BLaER1 treated with 17β-estradiol and CSF1 and Interleukin-3, amounts not matched to agents 10 nM and 100 nM (cell line): ENCODE measurements at regions not wholly inside any gene's neighbourhood (a gene's known extent, or its start where the extent isn't known, plus 50 kb on each side); places are given as distances from the start of the nearest gene placed in this dataset.

Experiments used
- H3K27ac ChIP-seq, 11 experiments: shearing (Covaris generic); formaldehyde crosslinking; 2 replicates each; pipeline ENCODE4 v1.8.1; 2022
- H3K27me3 ChIP-seq, 11 experiments: shearing (Covaris generic); formaldehyde crosslinking; 2 replicates each; pipeline ENCODE4 v1.8.1; 2022
- H3K36me3 ChIP-seq, 11 experiments: shearing (Covaris generic); formaldehyde crosslinking; 2 replicates each; pipeline ENCODE4 v1.8.1; 2022
- H3K4me1 ChIP-seq, 10 experiments: shearing (Covaris generic); formaldehyde crosslinking; 2 replicates each; pipeline ENCODE4 v1.8.1; 2022
- H3K4me2 ChIP-seq, 11 experiments: shearing (Covaris generic); formaldehyde crosslinking; 2 replicates each; pipeline ENCODE4 v1.8.1; 2022
- H3K4me3 ChIP-seq, 10 experiments: shearing (Covaris generic); formaldehyde crosslinking; 2 replicates each; pipeline ENCODE4 v1.8.1; 2022
- H3K9ac ChIP-seq, 11 experiments: shearing (Covaris generic); formaldehyde crosslinking; 2 replicates each; pipeline ENCODE4 v1.8.1; 2022
- H3K9me3 ChIP-seq, 11 experiments: shearing (Covaris generic); formaldehyde crosslinking; replicated peaks in 1 of 11; 2 replicates each; pipeline ENCODE4 v1.8.1; 2022
- H4K20me1 ChIP-seq, 11 experiments: shearing (Covaris generic); formaldehyde crosslinking; 2 replicates each; pipeline ENCODE4 v1.8.1; 2022
- Cebpa-rat ChIP-seq, 11 experiments: shearing (Covaris generic); IDR thresholded peaks; 2 replicates each; pipeline ENCODE4 v1.8.1; 2022

DNA sequence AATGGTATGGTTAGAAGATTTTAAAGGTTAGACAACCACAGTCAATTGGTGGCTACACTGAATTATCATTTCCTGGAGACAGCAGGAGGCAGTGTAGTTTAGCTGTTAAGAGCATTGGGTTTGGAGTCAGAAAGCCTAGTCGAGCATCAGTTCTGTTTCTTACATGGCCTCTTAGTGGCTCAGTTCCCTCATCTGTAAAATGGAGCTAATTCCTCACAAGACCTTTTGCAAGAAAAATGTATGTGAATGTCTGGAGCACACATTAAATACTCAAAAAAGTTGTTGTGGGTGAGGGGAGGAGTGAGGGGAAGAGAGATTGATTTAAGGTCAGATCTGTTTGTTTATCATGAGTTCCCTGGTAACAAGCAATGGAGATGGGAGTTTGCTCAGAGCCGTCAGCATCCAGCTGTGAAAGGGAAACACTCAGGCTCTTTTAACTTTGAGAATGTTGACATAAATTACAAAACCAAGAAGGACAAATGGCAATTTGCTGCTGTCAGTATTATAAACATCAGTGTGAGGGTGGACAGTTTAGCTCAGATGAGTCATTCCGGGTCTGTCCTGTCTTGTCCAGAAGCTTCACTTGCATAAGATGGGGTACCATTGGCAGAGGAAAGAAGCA is 98.2 kb upstream of the PGRMC2 start:
- Histone ChIP-seq H3K27ac (no peak overlapping the region), H3K4me2 (no peak overlapping the region), H3K9me3 (no peaks in the 10 kb centered on the region), H3K27me3 (no peaks in the 10 kb centered on the region), H3K9ac (no peak overlapping the region), H3K36me3 (no peaks in the 10 kb centered on the region), H3K4me3 (no peak overlapping the region), H3K4me1 (peaks cover 0 to 14% (median 0%) of the 10 kb centered on the region in 10 experiments; a peak in 6 of 20 replicates), H4K20me1 (no peaks in the 10 kb centered on the region)
- TF ChIP-seq Cebpa-rat (IDR thresholded peaks at IDR 0.05): no peak

DNA sequence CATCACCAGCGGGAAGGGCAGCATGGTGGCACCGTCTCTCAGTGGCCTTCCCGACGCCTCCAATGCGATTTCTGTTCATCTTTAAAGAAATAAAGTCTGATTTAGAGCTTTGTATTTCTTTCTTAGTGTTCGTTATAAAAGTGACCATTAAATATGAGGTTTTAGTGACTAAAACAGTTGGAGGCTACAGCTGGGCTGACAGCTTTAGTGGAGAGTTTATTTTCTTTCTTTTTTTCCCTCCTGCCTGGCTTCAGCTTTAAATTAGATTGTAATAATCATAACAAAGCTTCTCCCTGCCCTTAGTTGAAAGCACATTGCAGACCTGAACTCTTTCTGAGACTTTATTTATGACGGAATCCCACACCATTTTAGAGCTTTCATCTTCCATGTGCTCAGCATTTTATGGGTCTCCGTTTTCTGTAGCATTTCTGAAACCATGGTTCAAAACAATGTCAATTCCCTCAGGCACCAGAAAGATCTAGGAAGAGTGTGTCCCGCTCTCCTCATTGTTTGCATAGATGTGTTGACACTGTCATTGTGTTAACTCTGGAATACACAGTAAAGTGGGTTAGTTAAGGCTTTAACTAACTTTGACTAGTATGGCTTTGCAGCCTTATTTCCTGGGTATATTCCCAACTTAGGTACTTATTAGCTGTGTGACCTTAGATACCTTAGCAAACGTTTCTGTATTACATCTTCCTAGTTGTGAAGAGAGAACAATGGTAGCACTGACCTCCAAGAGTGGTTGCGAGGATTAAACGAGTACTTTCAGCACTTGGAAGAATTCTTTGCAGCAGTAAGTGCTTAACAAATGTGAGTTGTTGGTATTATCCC is 97.4 kb upstream of the PGRMC2 start:
- no peak overlapping the region for H3K9ac ChIP-seq
- H3K9me3 ChIP-seq: no peaks in the 10 kb centered on the region
- H3K36me3 ChIP-seq: no peaks in the 10 kb centered on the region
- H3K27ac ChIP-seq: no peak overlapping the region
- H3K4me2 ChIP-seq: no peak overlapping the region
- H4K20me1 ChIP-seq: no peaks in the 10 kb centered on the region
- TF ChIP-seq Cebpa-rat (IDR thresholded peaks at IDR 0.05): no peak
- H3K4me3 ChIP-seq: no peak overlapping the region
- H3K27me3 ChIP-seq: no peaks in the 10 kb centered on the region
- H3K4me1 ChIP-seq: peaks cover 0 to 14% (median 2%) of the 10 kb centered on the region in 10 experiments; a peak in 6 of 20 replicates

DNA sequence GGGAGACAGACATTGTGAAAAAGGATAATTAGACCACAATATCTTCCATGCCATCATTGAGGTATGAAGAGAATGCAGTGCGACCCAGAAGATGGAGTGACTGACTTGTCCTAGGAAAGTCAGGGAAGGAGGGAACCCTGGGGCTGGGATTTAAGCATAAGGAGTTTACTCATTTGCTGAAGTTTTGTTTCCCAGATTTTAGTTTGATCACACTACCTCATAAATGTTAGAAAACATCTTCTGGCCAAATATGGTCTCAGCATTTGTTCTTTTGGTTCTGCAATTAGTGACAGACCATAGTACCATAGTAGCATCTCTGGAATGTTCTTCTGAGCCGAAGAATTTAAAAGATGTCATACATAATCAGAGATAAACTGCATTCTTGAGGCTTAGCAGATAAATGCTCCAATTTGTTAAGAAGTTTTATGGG is 96.5 kb upstream of the PGRMC2 start:
- TF ChIP-seq Cebpa-rat (IDR thresholded peaks at IDR 0.05): no peak
- H3K4me1 ChIP-seq: peaks cover 0 to 14% (median 2%) of the 10 kb centered on the region in 10 experiments; a peak in 6 of 20 replicates
- no peak overlapping the region for H3K9ac ChIP-seq
- H3K9me3 ChIP-seq: peaks cover 0 to under 1% (median 0%) of the 10 kb centered on the region in 11 experiments; a peak in 1 of 22 replicates
- H3K36me3 ChIP-seq: no peaks in the 10 kb centered on the region
- H3K27ac ChIP-seq: no peak overlapping the region
- H4K20me1 ChIP-seq: no peaks in the 10 kb centered on the region
- H3K4me2 ChIP-seq: no peak overlapping the region
- no peak overlapping the region for H3K4me3 ChIP-seq
- no peaks in the 10 kb centered on the region for H3K27me3 ChIP-seq

DNA sequence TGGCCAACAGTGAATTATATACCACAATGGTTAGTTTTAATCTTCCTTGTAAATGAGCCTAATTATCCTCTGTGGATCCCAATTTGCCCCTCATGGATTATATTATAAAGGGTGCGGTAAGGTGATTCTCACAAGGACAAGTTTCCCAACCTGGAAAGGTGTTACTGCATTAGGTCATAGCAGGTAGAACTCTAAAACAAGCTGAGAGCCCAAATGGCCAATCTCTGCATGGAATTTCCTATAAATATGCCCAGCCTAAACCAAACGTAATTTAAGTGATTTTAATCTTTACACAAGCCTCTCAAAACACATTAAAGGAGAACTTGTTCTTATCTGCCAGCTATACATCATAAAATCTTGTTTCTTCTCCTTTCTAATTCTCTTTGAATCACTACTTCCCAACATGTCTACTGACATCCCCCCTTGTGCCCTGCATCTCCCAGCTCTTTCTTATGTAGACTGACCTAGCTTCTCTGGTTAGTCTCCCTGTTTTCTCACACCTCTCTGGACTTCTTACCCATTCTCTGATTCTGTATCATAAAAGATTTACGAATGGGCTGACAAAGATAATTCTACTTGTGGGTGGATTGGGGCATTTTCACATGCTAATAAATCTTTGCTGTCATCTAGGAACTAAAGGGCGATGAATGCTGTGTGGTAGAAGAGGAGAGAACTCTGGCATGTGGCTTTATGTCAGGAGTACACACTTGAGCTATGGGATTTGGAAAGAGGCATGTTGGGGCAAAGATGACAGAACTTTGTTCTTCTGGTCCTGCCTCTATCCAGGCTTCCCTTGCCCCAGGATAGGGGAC is 94.3 kb upstream of the PGRMC2 start:
- peaks cover 0 to 8% (median 2%) of the 10 kb centered on the region in 10 experiments; a peak in 6 of 20 replicates for H3K4me1 ChIP-seq
- peaks cover 8 to 22% (median 16%) of the 10 kb centered on the region in 11 experiments for H3K9me3 ChIP-seq
- no peak overlapping the region for H3K27ac ChIP-seq
- no peak overlapping the region for H3K4me3 ChIP-seq
- TF ChIP-seq Cebpa-rat (IDR thresholded peaks at IDR 0.05): no peak
- H4K20me1 ChIP-seq: no peaks in the 10 kb centered on the region
- no peak overlapping the region for H3K9ac ChIP-seq
- H3K36me3 ChIP-seq: peaks cover 0 to 5% (median under 1%) of the 10 kb centered on the region in 11 experiments; a peak in 5 of 22 replicates
- no peak overlapping the region for H3K4me2 ChIP-seq
- H3K27me3 ChIP-seq: no peaks in the 10 kb centered on the region

DNA sequence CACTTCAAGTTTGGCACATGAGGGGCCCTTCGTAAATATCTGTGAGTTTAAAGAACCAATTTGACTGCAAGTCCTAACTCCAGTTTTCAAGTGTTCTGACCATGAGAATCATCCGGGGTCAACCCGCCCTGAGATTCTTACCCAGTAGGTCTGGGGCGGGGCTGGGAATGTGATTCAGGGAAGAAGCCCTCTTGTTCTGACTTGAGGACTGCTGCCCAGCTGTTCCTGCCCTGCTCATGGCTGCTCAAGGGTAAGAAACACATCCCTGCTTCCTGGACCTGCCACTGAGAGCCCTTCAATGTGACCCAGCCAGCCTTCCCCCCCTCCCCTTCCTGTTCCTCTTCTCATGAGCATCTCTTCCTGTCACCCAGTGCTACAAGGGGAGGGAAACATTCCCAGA is 92.7 kb upstream of the PGRMC2 start:
- Histone ChIP-seq H4K20me1 (no peaks in the 10 kb centered on the region), H3K4me2 (peak overlapping the region in 1 of 11 experiments; percentile 7; a peak in 1 of 22 replicates), H3K4me1 (peaks cover 0 to 6% (median 0%) of the 10 kb centered on the region in 10 experiments; a peak in 2 of 20 replicates), H3K9ac (no peak overlapping the region), H3K4me3 (no peak overlapping the region), H3K36me3 (peaks cover 0 to 12% (median 5%) of the 10 kb centered on the region in 11 experiments; a peak in 6 of 22 replicates), H3K9me3 (peaks cover 25 to 35% (median 29%) of the 10 kb centered on the region in 11 experiments), H3K27me3 (no peaks in the 10 kb centered on the region), H3K27ac (no peak overlapping the region)
- TF ChIP-seq Cebpa-rat (IDR thresholded peaks at IDR 0.05): no peak

DNA sequence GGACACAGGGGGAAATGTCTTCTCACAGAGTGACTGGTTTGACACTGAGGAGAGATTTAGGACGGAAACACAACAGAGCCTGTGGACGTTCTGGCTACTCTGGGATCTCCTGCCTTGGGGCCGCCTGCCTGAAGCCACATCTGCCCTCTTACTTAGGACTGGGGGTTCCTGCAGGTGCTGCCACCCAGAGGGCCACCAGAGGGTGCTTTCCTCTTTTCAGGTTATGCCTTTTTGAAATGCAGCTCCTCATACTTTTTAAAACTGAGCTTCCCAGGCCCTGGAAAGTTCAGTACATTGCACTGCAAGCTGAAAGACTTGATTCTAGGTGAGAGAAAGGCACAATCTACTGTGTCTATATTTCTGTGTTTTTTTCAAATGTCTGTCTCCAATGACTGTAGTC is 92.2 kb upstream of the PGRMC2 start:
- Histone ChIP-seq H3K27ac (no peak overlapping the region), H4K20me1 (no peaks in the 10 kb centered on the region), H3K4me2 (no peak overlapping the region), H3K9ac (no peak overlapping the region), H3K27me3 (no peaks in the 10 kb centered on the region), H3K4me3 (no peak overlapping the region), H3K4me1 (peaks cover 0 to 6% (median 0%) of the 10 kb centered on the region in 10 experiments; a peak in 2 of 20 replicates), H3K9me3 (peaks cover 25 to 35% (median 29%) of the 10 kb centered on the region in 11 experiments), H3K36me3 (peaks cover 0 to 12% (median 5%) of the 10 kb centered on the region in 11 experiments; a peak in 6 of 22 replicates)
- no peak for TF ChIP-seq Cebpa-rat (IDR thresholded peaks at IDR 0.05)

DNA sequence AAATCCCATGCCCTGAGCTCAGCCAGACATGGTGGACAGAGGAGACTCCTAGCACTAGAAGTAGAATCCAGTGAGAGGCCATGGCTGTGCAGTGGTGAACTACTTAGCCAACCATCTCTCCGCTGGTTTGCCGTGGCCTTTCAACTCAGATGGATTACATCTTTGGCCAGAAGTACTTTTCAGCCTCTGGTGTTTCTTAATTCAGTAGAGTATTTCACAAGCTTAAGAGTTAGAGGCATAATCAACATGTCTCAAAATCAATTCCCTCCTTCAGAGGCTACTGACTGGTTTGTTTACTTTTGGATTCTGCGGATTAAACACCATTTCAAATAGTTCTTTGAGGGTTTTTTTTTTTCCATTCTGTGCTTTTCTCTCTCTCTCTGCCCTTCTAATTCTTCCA is 91.1 kb upstream of the PGRMC2 start:
- Histone ChIP-seq H3K27me3 (no peaks in the 10 kb centered on the region), H3K27ac (no peak overlapping the region), H3K9ac (no peak overlapping the region), H3K4me2 (no peak overlapping the region), H3K9me3 (peaks cover 25 to 35% (median 29%) of the 10 kb centered on the region in 11 experiments), H3K36me3 (peaks cover 0 to 12% (median 5%) of the 10 kb centered on the region in 11 experiments; a peak in 6 of 22 replicates), H4K20me1 (no peaks in the 10 kb centered on the region), H3K4me3 (no peak overlapping the region), H3K4me1 (peaks cover 0 to 6% (median 0%) of the 10 kb centered on the region in 10 experiments; a peak in 2 of 20 replicates)
- no peak for TF ChIP-seq Cebpa-rat (IDR thresholded peaks at IDR 0.05)

DNA sequence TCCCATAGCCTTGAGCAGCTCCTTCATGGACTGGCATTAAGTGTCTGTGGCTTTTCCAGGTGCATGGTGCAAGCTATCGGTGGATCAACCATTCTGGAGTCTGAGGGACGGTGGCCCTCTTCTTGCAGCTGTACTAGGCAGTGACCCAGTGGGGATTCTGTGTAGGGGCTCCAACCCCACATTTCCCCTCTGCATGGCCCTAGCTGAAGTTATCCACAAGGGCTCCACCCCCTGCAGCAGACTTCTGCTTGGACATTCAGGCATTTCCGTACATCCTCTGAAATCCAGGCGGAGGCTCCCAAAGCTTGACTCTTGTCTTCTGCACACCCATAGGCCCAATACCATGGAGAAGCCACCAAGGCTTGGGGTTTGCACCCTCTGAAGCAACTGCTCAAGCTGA is 89.3 kb upstream of the PGRMC2 start:
- Histone ChIP-seq H3K4me1 (peaks cover 0 to 6% (median 0%) of the 10 kb centered on the region in 10 experiments; a peak in 2 of 20 replicates), H3K27ac (no peak overlapping the region), H3K36me3 (peaks cover 0 to 12% (median 5%) of the 10 kb centered on the region in 11 experiments; a peak in 6 of 22 replicates), H3K4me3 (no peak overlapping the region), H3K4me2 (no peak overlapping the region), H3K9me3 (peaks cover 25 to 35% (median 29%) of the 10 kb centered on the region in 11 experiments), H4K20me1 (no peaks in the 10 kb centered on the region), H3K27me3 (no peaks in the 10 kb centered on the region), H3K9ac (no peak overlapping the region)
- TF ChIP-seq Cebpa-rat (IDR thresholded peaks at IDR 0.05): no peak
